ENCODE measurements at regions not wholly inside any gene's neighbourhood (a gene's known extent, or its start where the extent isn't known, plus 50 kb on each side); places are given as distances from the start of the nearest gene placed in this dataset.
A peak's percentile ranks its signal among the peaks of the same experiment; 100 is the strongest.

DNA sequence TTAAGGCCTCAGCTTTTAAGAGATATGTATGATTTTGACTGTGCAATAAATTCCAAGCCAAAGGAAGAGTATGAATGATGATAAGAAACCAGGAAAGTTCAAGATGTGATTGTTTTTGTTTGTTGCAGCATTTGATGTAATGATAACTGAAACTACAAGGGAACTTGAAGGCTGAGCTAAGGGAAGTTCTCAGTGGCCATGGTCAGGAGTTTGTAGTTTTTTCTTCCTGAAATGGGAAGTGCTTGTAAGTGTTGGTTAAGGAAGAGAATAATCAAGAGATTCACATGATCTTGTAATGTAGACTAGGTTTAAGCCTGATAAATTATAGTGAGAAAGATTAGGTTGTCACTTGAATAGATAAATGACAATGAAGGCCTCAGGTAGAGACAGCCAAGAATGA is 53.4 kb downstream of the PTCHD4 start:
- DNase-seq (ENCODE audit: low read depth), result no peak

DNA sequence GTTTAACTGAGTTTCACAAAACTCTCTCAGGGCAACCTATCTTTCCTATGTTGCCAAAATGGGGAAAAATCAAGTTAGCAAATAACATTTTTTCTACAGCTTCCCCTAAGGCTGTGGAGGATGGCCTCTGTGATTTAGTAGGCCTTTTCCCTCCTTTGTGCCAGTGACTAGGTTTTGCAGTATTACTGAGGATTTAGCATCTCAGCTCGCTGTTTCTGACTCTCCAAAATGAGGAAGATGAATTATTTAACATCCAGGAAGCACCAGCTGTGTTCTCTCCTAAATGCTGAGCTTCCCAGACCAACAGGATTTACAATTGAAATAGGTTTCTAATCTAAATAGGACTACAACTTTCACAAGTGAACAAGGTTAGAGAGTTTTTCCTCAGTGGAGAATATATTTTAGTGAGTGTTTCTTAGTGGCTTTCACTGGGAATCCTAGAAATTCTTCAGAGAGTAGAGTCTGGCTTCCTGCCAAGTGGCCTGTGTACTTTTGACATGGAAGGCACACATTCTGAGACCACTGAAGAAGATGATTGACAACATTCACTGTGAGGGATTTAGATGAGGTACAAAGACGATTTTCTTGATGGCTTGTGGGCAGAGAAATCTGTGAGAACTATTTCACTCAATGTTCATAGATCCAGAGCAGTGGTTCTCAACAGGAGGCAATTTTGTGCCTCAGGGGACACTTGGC is 62.4 kb downstream of the PTCHD4 start:
- no peak for DNase-seq (ENCODE audit: low read depth)

DNA sequence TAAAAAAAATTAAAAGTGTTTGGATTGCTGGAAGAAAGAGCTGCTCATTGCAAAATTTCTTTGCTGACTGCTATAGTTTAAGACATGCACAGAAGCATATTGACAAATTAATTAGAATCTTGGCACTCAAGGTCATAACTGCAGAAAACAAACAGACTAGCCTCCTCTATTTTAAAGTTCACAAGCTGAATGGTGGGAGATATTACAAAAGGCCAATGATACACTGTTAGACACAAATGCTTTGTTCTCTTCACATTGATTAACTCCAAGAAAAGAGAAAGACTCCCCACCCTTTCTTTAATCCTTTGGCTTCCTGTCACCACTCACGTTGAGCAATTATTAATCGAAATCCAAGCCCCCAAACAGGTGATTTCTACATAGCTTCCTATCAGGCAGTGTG is 69.1 kb downstream of the PTCHD4 start:
- no peak for DNase-seq (ENCODE audit: low read depth)

DNA sequence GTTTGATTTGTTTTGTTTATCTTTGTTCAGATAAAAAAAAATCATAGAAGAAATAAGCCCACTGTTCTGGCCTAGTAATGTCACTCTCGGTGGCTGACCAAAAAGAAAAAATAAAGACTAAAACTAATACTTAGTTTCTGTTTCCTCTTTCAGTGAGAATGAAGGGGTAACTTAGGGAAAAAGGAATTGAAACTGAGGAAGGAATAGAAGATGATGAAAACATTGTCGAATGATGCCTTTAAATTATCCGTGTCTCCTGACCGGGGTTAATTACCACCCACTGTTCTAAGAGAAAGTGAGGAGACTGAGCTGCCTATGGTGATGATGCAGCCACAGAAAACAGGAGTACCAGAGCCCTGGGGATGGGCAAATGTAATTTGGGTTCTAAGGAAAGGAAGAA is 73.1 kb downstream of the PTCHD4 start:
- DNase-seq (ENCODE audit: low read depth), result no peak

DNA sequence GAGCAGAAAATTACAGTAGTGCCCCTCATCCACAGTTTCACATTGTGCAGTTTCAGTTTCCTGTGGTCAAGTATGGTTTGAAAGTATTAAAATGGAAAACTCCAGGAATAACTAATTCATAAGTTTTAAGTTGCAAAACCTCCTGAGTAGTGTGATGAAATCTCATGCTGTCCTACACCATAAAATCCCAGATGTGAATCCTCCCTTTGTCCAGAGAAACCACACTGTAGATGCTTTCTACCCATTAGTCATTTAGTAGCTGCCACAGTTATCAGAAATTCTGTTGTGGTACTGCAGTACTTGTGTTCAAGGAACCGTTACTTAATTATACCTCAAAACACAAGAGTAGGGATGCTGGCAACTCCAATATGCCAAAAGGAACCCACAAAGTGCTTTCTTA is 74.7 kb downstream of the PTCHD4 start:
- DNase-seq (ENCODE audit: low read depth), result peak; percentile 89

DNA sequence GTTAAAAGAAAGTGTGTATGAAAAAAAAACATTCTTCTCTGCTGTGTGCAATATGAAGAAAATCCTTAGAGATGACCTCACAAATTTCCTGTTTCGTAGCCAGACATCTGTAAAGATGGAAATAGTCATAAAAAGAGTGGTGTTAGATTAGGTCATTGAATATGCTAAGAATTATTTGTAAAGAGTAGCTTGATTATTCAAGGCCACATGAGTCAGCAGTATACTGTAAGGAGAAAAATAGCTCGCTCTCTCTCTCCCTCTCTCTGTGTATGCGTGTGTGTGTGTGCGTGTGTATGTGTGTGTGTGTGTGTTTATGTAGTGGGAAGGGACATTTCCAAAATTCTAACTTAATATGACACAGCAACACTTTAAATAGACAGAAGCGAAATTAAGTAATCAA is 78.8 kb downstream of the PTCHD4 start:
- peak; percentile 57 for DNase-seq (ENCODE audit: low read depth)

DNA sequence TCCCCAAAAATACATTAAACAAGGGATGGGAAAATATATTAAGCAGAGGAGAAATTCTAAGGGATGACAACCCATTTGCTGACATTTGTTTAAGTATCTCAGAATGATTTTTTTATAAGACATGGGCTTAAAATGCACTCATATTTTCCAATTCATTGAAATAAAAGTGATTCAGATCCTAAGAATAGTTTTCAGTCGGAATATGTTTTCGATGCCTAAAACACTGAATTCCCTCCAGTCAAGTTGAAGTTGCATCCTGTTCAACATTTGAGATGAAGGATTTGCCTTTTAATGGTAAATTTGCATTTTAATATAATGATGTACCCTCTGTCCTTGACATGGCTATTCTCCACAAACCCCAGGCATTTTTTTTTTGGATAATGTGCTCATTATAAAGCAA is 79.3 kb downstream of the PTCHD4 start:
- no peak for DNase-seq (ENCODE audit: low read depth)

DNA sequence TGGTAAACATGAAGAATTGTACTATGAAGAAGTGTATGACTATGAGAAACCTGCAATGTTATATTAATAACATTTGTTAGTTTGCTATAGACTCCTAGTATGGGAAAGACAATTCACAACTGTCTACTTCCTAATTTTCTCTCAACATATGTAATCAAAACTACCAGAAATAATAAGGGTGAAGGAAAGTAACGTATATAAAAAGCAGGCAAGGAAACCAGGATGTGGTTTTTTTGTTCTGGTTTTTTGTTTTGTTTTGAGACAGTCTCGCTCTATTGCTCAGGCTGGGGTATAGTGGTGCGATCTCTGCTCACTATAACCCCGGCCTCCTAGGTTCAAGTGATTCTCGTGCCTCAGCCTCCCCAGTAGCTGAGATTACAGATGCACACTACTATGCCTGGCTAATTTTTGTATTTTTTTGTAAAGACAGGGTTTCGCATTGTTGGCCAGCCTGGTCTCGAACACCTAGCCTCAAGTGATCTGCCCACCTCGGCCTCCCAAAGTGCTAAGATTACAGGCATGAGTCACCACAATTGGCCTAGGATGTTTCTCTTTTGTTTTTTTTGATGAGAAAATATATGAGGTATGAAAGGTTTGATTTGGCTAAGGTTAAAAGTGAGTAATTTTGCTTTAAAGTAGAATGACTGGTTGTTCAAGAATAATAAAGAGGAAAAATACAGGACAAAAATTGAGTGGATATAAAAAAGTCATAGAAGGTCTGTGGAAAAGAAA is 83.1 kb downstream of the PTCHD4 start:
- DNase-seq (ENCODE audit: low read depth), result no peak

DNA sequence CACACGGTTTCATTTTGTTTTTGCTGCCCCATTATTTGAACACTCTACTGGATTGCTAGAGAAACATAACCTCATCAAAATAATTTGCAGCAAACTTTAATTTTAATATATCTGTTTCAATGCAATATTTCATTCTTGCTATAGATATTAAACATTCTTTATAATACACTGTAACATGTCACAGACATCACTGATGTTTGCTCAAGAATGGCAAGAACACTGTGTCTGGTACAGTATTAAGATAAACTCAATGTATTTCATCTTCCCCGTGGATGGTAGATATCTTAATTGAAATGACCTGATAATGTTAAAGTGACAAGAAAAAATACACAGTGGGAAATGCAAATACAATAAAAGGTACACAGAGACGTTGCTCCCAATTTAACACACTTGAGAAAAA is 86.0 kb downstream of the PTCHD4 start:
- no peak for DNase-seq (ENCODE audit: low read depth)

DNA sequence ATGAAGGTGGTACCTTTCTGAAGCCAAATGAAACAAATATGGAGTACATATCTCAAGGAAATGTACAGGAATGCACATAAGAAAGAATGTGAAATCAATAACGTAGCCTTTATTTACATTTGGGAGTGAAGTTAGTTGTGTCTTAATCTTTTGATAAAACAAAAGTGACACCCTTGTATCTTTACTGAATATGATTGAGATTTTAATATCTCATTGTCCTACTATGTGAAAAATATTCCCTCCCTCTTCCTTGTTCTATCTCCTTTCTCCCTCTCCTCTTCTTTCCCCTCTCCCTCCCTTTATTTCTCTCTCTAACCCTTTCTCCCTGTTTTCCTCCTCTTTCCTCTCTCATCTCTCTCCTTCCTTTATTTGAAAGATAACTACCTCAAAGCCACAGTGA is 89.1 kb downstream of the PTCHD4 start:
- DNase-seq (ENCODE audit: low read depth), result no peak

DNA sequence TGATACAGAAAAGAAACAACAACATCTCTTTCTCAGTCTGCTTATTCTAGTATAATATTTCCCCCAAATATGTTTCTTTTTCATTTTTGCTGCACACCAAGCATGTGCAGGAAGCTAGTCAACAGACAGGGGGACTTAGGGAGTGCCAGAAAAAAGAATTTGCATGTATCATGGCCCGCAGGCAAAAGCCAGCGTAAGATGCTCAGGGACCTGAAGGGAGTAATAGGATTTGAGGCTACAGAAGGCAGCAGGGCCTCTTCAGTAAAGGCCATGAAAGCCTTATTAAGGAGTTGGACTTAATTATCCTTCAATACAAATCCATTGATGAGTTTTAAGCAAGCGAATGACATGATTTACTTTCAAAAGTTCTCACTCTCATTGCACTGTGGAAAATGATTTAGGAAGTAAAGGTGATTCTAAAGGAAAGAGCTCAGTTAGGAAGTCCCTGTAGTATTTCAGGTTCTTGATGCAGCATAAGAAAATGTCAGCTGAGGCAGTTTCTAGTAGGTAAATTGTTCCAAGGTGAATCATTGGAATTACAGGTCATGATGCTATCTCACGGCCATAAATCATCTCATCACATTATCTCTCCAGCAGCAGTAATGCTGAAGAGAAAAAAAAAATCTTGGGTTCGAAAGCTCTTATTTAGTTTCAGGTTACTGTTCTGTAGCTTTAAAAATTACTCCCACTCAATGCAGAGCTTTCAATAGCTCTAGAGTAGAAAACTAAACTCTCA is 94.8 kb downstream of the PTCHD4 start:
- no peak for DNase-seq (ENCODE audit: low read depth)

DNA sequence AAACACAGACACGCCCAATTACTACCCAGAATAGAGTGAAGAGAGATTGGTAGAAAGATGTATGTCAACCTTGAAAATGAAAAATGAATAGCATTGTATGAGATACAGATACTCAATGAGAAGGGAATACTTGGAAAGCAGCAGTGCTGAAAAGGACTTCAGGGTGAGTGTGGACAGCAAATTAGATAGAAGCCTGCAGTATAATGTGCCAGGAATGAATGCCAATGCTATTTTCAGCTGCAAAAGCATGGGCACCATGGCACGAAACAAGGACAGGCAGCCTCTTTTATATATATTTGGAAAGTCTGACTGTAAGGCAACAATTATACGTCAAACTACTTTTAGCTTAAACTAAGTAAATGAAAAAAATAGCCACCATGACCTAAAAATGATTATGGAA is 118.2 kb downstream of the PTCHD4 start:
- DNase-seq (ENCODE audit: low read depth), result no peak

DNA sequence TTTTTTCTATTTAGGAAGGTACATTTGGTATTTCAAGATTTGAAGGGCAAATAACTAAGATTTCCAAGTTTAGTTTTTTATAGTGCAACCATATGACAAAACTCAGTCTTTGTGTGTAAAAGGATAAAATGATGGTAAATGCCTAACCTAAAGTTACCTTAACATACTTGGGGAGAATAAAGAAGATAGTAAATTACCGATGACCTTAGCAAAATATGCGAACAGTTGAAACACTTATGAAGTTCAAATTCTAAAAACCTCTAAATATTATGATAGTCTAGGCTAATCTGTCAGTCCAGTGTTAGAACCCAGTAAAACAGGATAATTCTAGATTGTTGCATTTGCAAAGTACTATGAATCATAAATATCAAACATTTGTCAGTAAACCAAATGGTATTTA is 127.5 kb downstream of the PTCHD4 start:
- no peak for DNase-seq (ENCODE audit: low read depth)

DNA sequence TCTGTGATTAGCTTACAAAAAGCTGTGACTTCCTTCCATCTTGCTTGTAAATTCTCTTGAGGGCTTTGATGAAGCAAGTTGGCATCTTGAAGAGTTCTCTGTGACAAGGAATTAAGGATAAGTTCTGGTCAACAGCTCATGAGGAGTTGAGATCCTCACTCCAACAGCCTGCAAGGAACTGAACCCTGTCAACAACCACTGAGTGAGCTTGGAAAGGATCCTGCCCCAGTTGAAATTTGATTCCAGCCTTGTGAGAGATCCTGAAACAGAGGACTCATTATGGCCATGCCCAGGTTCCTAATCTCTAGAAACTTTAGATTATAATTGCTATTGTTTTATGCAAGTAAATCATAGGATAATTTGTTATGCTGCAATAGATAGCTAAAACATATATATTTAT is 133.7 kb downstream of the PTCHD4 start:
- peak; percentile 2 for DNase-seq (ENCODE audit: low read depth)

DNA sequence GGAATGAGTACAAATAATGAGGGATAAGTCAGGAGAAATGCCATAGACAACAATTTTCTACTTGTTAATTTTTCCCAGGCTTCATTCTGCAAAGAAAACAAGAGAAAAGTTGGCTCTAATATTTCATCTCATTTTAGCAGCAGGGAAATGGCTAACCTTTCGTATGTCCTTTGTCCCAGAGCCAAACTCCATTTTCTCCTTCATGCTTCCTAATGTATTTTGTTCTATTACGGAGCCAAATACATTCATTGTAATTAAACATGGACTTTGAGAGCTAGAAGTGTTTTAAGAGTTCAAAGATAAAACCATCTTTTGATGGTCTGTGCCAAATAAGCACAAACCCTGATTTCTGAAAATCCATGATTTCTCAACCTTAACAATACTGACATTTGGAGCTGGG is 136.9 kb downstream of the PTCHD4 start:
- DNase-seq (ENCODE audit: low read depth), result no peak

DNA sequence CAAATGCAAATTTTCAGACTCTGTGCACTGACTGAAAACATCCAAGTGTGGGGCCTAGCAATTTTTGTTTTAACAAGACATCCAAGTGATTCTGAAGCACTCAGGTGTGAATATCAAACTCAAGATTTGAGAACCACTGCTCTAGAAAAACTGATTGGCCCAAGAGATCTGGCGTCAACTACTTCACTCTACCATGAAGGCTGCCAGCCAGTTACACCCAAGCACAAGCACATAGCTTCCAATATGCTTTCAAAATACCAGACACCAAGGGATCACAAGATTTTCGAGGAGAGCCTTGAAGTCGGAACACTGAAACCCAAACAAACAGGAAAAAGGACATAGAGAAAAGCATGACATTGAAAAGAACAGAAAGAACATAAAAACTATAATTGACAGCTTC is 140.2 kb downstream of the PTCHD4 start:
- no peak for DNase-seq (ENCODE audit: low read depth)

DNA sequence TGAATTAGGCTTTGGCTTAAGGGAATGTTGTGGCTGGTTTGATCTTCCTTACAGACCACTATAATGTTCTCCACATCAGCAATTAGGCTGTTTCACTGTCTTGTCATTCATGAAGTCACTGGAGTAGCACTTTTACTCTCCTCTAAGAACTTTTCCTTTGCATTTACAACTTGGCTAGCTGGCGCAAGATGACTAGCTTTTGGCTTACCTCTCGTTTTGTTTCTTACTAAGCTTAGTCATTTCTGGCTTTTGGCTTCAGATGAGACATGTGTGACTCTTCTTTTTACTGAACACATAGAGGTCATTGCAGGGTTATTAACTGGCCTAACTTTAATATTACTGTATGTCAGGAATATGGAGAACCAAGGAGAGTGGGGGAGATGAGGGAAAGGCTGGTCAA is 143.2 kb downstream of the PTCHD4 start:
- DNase-seq (ENCODE audit: low read depth), result no peak

DNA sequence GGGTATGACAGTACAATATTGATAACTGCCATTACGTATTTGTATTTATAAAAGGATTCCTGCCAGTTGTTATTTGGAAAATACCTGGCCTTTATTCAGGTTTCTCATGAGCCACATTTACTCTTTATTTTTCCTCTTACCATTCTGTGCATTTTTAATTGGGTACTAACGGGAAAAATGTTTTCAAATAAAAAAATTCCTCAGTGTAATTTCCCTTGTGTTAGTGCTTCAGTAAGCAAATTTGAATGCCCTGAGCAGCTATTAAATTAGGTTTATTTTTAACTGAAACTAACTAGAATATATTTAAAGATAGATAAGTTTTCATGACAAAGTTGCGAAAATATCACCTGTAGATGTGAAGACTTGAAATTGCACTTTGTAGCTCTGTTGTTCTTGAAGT is 146.0 kb downstream of the PTCHD4 start:
- peak; percentile 13 for DNase-seq (ENCODE audit: low read depth)

DNA sequence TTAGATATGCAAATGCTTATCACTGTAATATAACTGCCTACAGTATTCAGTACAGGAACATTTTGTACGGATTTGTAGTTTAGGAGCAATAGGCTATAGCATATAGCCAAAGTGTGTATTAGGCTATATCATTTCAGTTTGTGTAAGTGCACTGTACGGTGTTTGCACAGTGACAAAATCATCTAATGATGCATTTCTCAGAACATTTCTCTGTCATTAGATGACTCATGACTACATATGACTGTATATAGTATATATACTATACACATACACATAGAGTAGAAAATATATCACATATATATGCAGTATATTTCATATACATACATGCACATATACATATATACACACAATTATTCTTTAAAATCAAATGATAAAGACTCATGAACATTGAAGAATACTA is 158.4 kb downstream of the PTCHD4 start:
- DNase-seq (ENCODE audit: low read depth), result no peak

DNA sequence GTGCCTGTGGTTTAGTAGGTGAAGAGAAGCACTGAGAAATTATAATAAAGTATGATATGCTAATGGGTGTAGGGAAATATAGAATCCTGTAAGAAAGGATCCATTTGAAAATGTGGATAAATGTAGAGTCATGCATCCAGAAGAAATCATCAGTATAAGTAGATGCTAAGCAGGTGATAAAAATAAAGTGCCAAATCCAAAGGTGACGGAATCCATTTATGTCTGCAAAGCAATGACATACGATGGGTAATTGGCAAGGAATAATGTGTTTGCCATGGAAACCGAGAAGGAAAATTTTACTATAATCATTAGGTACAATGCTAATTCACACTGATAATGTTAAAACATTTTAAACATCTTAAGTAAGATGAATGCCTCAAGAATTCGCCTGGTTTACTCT is 163.0 kb downstream of the OPN5 start:
- DNase-seq (ENCODE audit: low read depth), result no peak

DNA sequence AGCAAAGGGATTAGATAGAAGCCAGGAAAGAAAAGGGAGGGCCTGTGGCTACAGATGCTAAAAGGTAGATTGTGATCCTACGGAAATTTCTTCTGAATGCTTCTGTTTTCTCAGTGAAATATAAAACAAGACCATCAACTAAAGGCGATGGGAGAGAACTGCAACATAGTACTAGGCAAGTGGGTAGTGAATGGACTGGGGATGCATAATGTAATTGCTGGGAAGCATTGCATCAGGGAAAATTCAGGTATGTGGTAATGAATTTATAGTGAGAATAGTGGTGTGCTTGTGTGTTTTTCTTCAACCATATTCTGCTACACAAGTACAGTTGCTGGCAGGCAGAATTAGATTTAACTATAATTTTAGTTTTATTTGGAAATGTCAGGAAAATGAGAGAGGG is 156.6 kb downstream of the OPN5 start:
- DNase-seq (ENCODE audit: low read depth), result no peak

DNA sequence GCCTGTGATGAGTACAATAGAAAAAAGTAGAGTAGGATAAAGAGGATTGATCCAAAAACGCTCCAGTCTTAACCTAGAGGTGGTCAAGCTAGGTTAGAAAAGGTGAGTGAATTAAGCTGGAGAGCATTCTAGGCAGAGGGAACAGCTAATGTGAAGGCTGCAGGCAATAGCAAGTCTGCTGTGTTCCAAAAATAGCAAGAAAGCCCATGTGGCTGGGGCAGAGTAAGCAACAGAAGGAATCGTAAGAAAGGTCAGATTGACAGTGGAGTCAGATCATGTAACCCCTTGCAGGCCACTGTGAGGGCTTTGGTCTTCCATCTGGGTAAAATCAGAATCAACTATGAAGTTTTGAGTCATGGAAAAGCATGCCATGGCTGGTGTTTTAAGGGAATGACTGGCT is 155.0 kb downstream of the OPN5 start:
- no peak for DNase-seq (ENCODE audit: low read depth)

DNA sequence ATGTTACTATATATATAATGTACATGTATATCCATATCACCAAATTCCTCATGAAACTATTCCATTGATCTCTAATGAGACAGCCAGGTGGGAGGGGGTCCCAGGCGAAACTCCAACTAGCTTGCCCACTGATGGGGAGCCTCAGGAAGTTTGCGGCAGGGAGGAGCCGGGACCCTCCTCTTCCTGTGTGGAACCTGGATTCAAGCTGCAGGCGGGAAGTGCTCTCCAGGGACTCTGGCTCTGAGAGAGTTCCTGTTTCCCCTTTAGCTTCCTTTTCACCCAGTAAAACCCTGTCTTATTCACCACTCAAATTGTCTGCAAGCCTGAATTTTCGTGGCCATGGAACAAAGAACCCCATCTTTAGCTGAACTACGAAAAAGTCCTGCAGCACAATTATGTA is 152.2 kb downstream of the OPN5 start:
- no peak for DNase-seq (ENCODE audit: low read depth)
